ENCODE measurements at regions not wholly inside any gene's neighbourhood (a gene's known extent, or its start where the extent isn't known, plus 50 kb on each side); places are given as distances from the start of the nearest gene placed in this dataset.

- TF ChIP-seq CTCF (conservative IDR thresholded peaks at IDR 0.05; ENCODE audit: low read depth, low read length): no peak
- TF ChIP-seq EZH2 (IDR thresholded peaks at IDR 0.05; ENCODE audit: borderline replicate concordance, low read depth, low read length, poor library complexity, severe bottlenecking): no peak
Measured at GRCh38 chr4:31807036-31807435, 1086.9 kb downstream of the PCDH7 start.
